C4-2B (cell line): ENCODE measurements at regions not wholly inside any gene's neighbourhood (a gene's known extent, or its start where the extent isn't known, plus 50 kb on each side); places are given as distances from the start of the nearest gene placed in this dataset.

Experiments
- CTCF ChIP-seq: fragments of 450-650 bp; conservative IDR thresholded peaks from 2 replicates; pipeline ENCODE4 v1.5.1; 2017; ENCODE audit warnings: mild to moderate bottlenecking
- ZFX ChIP-seq: fragments of 450-650 bp; IDR thresholded peaks from 2 replicates; pipeline ENCODE4 v1.6.1; 2017

DNA sequence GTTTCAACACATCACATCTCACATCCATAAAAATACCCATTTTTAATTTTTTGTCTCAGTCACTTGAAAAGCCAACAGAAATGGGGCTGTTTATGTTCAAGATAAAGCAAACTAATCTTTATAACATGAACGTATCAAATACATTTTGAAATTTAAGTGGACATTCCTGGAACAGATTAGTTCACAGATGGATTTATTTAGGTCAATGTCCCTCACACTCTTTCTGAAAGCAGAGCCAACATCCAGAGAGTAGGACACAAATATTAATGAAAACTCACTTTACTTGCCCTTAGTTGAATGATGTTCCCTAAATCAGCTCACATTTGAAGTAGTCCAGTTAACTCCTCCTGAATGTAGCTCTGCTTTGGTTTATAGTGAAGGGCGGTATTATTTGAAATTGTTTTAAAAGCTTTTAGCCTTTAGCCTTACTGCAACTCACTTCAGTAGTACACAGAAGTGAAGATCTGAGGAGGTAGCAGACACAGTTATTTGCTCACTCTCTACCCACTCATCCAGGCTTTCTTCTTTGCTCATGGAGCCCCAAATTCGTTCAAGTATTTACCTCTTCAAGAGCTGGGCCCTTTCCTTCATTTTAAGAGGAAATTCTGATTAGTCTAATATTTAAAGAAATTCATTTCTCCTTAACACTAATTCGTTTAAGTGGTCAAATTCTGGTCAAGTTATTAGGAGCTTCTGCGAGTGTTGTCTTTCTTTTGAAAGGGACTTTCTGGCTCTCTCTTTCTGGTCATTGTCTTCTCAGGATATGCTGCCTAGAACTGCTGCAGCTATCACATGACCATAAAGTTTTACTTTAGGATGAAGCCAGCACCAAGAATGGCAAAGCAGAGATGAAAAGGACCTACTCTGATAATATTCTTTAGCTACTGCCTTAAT lies 180.6 kb upstream of the AGR3 start:
- TF ChIP-seq CTCF, result no peak
- TF ChIP-seq ZFX, result no peak
